Hematopoietic multipotent progenitor cell treated with erythropoietin and hydrocortisone succinate and interleukin-3 and kit ligand, for 4 days (in vitro differentiated cells): ENCODE measurements at regions not wholly inside any gene's neighbourhood (a gene's known extent, or its start where the extent isn't known, plus 50 kb on each side); places are given as distances from the start of the nearest gene placed in this dataset.
A peak's percentile ranks its signal among the peaks of the same experiment; 100 is the strongest.
"Not testable (repeated sequence)": the region's sequence is repeated elsewhere in the genome, so short reads cannot be mapped to it uniquely, and the experiment has no call there.

Source experiments
- DNase-seq: peaks from one replicate; pipeline ENCODE4 v3.0.0-alpha.2; 2015

- peak; percentile 23 for DNase-seq
Measured at GRCh38 chr7:85708221-85708620, 521.4 kb upstream of the SEMA3D start.

- no peak for DNase-seq
Measured at GRCh38 chr7:85705076-85705475, 518.2 kb upstream of the SEMA3D start.

GRCh38 chr7:85703251-85704010 lies 516.6 kb upstream of the SEMA3D start:
- no peak for DNase-seq

GRCh38 chr7:85702348-85702747 lies 515.5 kb upstream of the SEMA3D start:
- DNase-seq = no peak

- DNase-seq = no peak
Measured at GRCh38 chr7:85699482-85699881, 512.6 kb upstream of the SEMA3D start.

GRCh38 chr7:85695533-85695932 lies 508.7 kb upstream of the SEMA3D start:
- DNase-seq = no peak

- DNase-seq = no peak
Measured at GRCh38 chr7:85695041-85695440, 508.2 kb upstream of the SEMA3D start.

- peak; percentile 1 for DNase-seq
Measured at GRCh38 chr7:85693326-85693725, 506.5 kb upstream of the SEMA3D start.

- DNase-seq = no peak
Measured at GRCh38 chr7:85688712-85689111, 501.9 kb upstream of the SEMA3D start.

GRCh38 chr7:85686401-85687181 lies 499.7 kb upstream of the SEMA3D start:
- no peak for DNase-seq

- DNase-seq = no peak
Measured at GRCh38 chr7:85685901-85686300, 499.0 kb upstream of the SEMA3D start.

GRCh38 chr7:85682833-85683620 lies 496.2 kb upstream of the SEMA3D start:
- no peak for DNase-seq

GRCh38 chr7:85681241-85681640 lies 494.4 kb upstream of the SEMA3D start:
- DNase-seq = no peak

GRCh38 chr7:85675093-85675492 lies 488.2 kb upstream of the SEMA3D start:
- not testable (repeated sequence) for DNase-seq

- DNase-seq = no peak
Measured at GRCh38 chr7:85673876-85674275, 487.0 kb upstream of the SEMA3D start.

- DNase-seq = no peak
Measured at GRCh38 chr7:85669225-85669624, 482.4 kb upstream of the SEMA3D start.

GRCh38 chr7:85664341-85664740 lies 477.5 kb upstream of the SEMA3D start:
- no peak for DNase-seq

GRCh38 chr7:85659364-85659763 lies 472.5 kb upstream of the SEMA3D start:
- no peak for DNase-seq

GRCh38 chr7:85655252-85655651 lies 468.4 kb upstream of the SEMA3D start:
- no peak for DNase-seq

- DNase-seq = no peak
Measured at GRCh38 chr7:85644272-85644671, 457.4 kb upstream of the SEMA3D start.

- no peak for DNase-seq
Measured at GRCh38 chr7:85641331-85641730, 454.5 kb upstream of the SEMA3D start.

GRCh38 chr7:85638394-85638793 lies 451.5 kb upstream of the SEMA3D start:
- peak; percentile 12 for DNase-seq

- DNase-seq = no peak
Measured at GRCh38 chr7:85634951-85635350, 448.1 kb upstream of the SEMA3D start.
